ENCODE measurements at regions not wholly inside any gene's neighbourhood (a gene's known extent, or its start where the extent isn't known, plus 50 kb on each side); places are given as distances from the start of the nearest gene placed in this dataset.
"Not testable (repeated sequence)": the region's sequence is repeated elsewhere in the genome, so short reads cannot be mapped to it uniquely, and the experiment has no call there.

GRCh38 chr2:58749041-58749440 is 507.9 kb upstream of the FANCL start:
- no peak for DNase-seq (ENCODE audit: low read depth)
- no peak for TF ChIP-seq CTCF (conservative IDR thresholded peaks at IDR 0.05; ENCODE audit: low read depth, low read length)
- H3K4me3 ChIP-seq (ENCODE audit: low read length): no peak overlapping the region

- not testable (repeated sequence) for DNase-seq (ENCODE audit: low read depth); H3K4me3 ChIP-seq (ENCODE audit: low read length)
Measured at GRCh38 chr2:58745334-58745733, 504.2 kb upstream of the FANCL start.

- TF ChIP-seq CTCF (conservative IDR thresholded peaks at IDR 0.05; ENCODE audit: low read depth, low read length): no peak
- H3K4me3 ChIP-seq (ENCODE audit: low read length): no peak overlapping the region
- no peak for DNase-seq (ENCODE audit: low read depth)
Measured at GRCh38 chr2:58740426-58740825, 499.3 kb upstream of the FANCL start.

- no peak overlapping the region for H3K4me3 ChIP-seq (ENCODE audit: low read length)
- DNase-seq (ENCODE audit: low read depth): no peak
- TF ChIP-seq CTCF (conservative IDR thresholded peaks at IDR 0.05; ENCODE audit: low read depth, low read length): no peak
Measured at GRCh38 chr2:58739033-58739432, 497.9 kb upstream of the FANCL start.

GRCh38 chr2:58734365-58734764 is 493.2 kb upstream of the FANCL start:
- TF ChIP-seq CTCF (conservative IDR thresholded peaks at IDR 0.05; ENCODE audit: low read depth, low read length): no peak
- H3K4me3 ChIP-seq (ENCODE audit: low read length): no peak overlapping the region
- DNase-seq (ENCODE audit: low read depth): peak; percentile 79

GRCh38 chr2:58732999-58733398 is 491.9 kb upstream of the FANCL start:
- no peak for DNase-seq (ENCODE audit: low read depth)

GRCh38 chr2:58731488-58731869 is 490.4 kb upstream of the FANCL start:
- no peak for TF ChIP-seq CTCF (conservative IDR thresholded peaks at IDR 0.05; ENCODE audit: low read depth, low read length)
- no peak for DNase-seq (ENCODE audit: low read depth)
- H3K4me3 ChIP-seq (ENCODE audit: low read length): no peak overlapping the region

More at GRCh38 chr2:58732999-58733398, 491.9 kb upstream of the FANCL start:
- no peak for TF ChIP-seq CTCF (conservative IDR thresholded peaks at IDR 0.05; ENCODE audit: low read depth, low read length)
- H3K4me3 ChIP-seq (ENCODE audit: low read length): no peak overlapping the region

Measured in retinal pigment epithelial cell (primary cell).